Right lobe of liver (tissue), 4 donors: ENCODE measurements at regions not wholly inside any gene's neighbourhood (a gene's known extent, or its start where the extent isn't known, plus 50 kb on each side); places are given as distances from the start of the nearest gene placed in this dataset.

Source experiments
- POLR2A ChIP-seq: fragments of 450-650 bp; IDR thresholded peaks from one replicate; pipeline ENCODE4 v1.6.1; 2017; ENCODE audit warnings: antibody characterized with exemption, mild to moderate bottlenecking
- TF ChIP-seq, protein P1 (sequence below), 4 donors: fragments of 200-600 bp in 3 of 4; fragments of 450-650 bp in 1 of 4; IDR thresholded peaks; one replicate each; pipeline versions ENCODE4 v1.5.1 to v1.8.0; 2016 to 2022; ENCODE audit warnings: antibody characterized with exemption in 4 of 4, mild to moderate bottlenecking in 2 of 4
- donor health status: DM: no; HTN: no; CAD: no.
- donor health status: DM: no; HTN: no; CAD: no.
- donor health status: DM: no; HTN: yes; CAD: no.

DNA sequence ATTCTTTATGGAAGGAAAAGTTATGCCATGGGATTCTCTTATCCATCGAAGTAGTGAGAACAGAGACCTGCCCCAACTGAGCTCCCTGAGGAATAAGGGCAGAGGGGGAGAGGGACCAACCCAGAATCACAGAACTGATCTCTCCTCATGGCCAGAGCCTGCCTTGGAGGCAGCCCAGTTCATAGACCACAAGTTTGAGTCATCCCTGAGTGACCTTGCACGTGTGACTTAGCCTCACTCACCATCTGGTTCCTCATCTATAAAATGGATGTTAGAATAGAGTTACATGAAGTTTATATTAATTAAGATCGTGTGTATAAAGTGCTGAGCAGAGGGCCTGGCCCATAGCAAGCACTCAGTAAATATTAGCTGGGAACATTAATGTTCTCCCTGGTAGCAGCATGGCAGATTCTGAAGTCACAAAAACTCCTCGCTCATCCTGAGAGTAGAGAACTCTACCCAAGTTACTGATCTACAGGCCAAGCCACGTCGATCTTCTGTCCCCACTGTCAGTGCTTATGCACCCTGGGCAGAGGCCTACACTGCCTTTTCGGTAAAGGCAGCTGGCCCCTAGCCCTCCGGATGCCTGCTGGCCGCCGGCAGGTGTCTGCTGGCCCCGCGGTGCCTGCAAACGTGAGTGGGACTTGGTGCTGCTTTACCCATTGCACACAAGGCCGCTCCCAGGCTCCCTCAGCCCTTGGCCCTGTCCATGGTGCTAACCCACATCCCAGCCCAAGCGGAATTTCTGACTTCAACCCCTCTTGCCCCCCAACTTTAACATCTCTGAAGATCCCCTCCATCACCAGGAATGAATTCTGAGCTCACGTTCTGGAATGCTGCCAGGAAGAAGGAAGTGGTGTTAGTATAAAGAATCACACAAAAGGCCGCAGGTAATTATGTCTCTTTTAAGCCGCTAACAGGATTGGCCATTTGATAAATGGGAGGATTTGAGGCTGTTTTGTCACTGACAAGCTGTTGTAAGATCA is 61.1 kb upstream of the ARAP3 start:
- TF ChIP-seq, protein P1, sequence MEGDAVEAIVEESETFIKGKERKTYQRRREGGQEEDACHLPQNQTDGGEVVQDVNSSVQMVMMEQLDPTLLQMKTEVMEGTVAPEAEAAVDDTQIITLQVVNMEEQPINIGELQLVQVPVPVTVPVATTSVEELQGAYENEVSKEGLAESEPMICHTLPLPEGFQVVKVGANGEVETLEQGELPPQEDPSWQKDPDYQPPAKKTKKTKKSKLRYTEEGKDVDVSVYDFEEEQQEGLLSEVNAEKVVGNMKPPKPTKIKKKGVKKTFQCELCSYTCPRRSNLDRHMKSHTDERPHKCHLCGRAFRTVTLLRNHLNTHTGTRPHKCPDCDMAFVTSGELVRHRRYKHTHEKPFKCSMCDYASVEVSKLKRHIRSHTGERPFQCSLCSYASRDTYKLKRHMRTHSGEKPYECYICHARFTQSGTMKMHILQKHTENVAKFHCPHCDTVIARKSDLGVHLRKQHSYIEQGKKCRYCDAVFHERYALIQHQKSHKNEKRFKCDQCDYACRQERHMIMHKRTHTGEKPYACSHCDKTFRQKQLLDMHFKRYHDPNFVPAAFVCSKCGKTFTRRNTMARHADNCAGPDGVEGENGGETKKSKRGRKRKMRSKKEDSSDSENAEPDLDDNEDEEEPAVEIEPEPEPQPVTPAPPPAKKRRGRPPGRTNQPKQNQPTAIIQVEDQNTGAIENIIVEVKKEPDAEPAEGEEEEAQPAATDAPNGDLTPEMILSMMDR (IDR thresholded peaks at IDR 0.05): no peak
- no peak for TF ChIP-seq POLR2A
